Suppressor macrophage treated with lipopolysaccharide for 1 hour (primary cell): ENCODE measurements at regions not wholly inside any gene's neighbourhood (a gene's known extent, or its start where the extent isn't known, plus 50 kb on each side); places are given as distances from the start of the nearest gene placed in this dataset.
A peak's percentile ranks its signal among the peaks of the same experiment; 100 is the strongest.

Experiments used
- DNase-seq, 3 donors: peaks; one replicate each; pipeline ENCODE4 v3.0.0-alpha.2; 2020 to 2022

DNA sequence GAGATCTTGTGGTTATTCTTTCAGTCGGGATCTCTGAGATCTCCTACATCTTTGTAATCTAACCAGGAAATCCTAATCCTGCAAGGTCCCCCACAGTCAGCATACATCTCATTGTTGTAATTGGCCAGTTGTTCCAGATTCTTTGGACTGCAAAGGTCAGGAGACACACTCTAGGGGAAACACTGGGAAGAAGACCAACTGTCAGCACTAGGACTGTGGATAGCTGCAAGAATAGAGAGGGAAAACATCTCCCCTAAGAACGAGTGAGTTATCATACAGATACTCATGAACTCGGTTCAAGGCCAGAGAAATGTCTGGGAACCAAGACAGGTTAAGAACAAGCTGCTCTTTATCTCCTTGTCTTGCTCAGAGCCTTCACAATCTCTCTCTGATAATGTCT lies 217.9 kb upstream of the TMPO start:
- no peak for DNase-seq

DNA sequence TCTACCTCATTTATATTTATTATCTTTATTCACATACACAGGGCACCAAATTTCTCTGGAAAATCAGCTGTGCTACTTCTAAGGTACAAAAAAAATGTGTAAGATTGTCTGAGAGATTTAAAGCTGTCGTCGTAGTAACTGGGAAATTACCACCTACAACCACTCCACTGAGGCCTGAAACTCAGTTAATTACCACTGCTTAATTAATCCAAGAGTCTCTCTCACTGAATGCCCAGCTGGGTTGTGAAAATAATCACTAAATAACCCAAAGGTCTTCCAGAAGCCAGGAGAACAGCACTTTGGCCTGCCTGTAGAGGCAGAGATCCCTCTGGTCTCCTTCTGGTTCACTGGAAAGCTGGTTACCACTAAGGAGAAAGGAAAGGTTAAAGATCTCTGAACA lies 207.2 kb upstream of the TMPO start:
- DNase-seq, result no peak

DNA sequence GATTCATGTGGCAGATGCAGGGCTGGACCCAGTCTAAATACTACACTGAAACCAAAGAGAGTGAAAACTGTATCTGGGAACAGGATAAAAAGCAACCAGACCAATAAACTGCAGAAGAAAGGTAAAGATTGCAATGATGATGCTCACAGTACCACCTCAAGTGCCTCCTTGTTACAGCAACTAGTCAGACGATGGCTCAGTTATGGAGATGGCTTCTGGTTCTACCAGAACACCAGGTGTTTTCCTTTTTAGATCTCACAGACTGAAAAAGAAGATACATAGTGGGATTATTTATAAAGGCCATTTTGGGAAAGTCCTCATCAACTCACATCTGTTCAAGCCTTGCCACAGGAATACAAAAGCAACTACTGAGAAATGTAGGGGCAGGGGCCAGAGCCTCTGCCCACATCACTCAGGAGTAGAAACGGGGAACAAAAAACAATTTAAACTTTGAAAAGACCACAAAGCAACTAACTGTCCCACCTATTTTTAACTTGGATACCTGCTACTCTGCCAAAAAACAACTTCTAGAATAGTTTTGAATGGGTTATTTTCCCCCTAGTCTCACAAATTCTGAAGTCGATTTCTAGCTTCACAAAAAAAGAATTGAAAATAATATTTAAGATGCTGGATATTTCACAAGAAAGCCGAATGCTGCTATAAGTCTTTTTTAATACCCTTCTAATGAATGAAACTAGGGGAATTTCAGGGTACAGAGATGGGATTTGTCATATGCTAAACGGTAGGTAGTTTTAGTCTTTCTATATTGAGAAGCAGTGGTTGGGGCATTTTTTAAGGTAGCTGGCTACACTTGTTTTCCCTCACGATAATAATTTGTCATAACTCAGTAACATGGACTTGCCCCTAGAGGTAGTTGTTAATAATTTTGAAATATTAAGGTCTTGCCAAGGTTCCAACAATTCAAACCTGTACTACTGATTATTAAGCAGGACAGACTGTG lies 197.2 kb upstream of the TMPO start:
- DNase-seq, result no peak

DNA sequence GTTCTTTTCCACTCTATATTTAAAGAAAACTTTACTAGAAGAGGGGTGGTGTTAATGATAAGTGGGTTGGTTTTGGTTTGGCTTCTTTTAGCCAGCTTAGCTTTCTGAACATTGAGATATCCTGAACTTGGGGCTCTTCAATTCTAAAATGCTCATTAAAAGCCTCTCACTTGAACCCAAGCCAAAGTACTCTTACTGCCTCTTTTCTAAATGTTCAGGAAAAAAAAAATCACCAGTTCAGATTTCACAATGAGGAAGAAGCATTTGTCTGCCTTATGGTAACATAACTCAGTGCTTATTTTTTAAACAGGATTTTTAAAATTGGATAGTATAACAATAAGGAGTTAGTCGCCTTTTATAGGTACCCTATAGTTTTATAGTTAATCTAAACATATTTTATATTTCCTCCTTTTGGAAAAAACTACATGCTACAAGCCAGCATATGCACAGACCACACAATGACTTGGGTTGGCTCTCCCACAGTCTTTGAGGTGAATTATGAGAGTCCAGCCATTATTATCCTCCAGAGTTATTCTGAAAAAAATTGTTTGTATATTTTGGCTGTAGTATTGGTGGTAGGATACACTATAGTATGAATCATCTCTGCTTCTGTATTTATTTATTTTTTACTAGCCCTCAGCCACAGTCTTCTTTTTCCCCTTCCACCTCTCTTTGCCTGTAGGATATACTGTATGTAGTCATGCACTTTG lies 195.5 kb upstream of the TMPO start:
- no peak for DNase-seq

DNA sequence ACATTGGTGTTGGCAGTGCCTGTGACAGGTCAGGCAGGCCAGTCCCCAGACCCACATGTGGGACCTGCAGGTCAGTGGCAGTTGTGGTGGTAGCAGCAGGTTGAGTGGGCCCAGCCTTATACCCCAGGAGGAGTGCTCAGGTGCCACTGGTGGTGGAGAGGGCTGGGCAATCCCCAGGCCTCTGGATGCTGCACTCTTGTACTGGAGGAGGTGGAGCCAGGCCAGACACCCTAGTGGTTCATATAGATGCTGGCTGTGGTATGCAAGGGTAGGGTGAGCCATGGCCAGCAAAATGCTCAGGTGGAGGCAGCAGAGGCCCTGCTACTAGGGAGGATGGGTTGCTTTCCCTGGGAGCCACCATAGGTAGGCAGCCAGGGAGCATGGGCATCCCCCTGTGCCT lies 190.4 kb upstream of the TMPO start:
- DNase-seq, result no peak

DNA sequence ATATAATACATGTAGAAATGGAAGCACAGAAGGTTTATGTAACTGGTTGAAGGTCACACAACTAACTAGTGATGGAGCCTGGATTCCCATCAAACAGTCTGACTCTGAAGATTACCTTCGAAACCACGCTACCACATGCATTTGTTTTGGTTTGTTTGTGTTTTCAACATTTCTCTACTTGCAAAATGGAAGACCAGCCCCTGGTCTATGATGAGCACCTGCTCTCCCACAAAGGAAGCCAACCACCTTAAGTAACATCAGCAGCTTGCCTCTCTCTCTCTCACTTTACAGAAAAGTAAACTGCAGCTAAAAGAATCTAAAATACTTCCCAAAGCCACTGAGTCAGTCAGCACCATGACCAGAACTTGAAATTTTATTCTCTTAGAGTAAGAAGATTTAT lies 186.9 kb upstream of the TMPO start:
- DNase-seq, result no peak

GRCh38 chr12:98329589-98329988 lies 185.8 kb upstream of the TMPO start:
- DNase-seq, result no peak

GRCh38 chr12:98332642-98333041 lies 182.7 kb upstream of the TMPO start:
- DNase-seq, result no peak

DNA sequence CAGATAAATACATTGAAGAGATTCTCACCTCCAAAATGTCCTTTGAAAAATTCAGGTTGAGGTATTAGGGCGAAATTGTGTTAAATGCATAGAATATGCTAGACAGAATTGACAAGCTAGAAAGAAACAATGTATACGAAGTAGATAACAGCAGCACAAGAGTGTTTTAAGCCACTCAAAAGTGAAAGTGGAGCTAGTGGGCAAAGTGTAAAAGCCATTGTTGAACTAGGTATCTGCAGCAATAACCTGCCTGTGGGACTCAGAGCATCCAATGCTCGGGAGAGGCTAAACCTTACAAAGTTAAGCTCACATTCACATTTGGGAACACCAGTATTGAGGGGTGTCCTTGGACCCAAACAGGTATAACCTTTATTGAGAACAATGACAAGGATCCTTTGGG lies 180.6 kb upstream of the TMPO start:
- DNase-seq, result no peak

GRCh38 chr12:98341026-98341425 lies 174.4 kb upstream of the TMPO start:
- DNase-seq, result no peak

- DNase-seq, result no peak
These were observed 173.7 kb upstream of the TMPO start for GRCh38 chr12:98341732-98342131.

DNA sequence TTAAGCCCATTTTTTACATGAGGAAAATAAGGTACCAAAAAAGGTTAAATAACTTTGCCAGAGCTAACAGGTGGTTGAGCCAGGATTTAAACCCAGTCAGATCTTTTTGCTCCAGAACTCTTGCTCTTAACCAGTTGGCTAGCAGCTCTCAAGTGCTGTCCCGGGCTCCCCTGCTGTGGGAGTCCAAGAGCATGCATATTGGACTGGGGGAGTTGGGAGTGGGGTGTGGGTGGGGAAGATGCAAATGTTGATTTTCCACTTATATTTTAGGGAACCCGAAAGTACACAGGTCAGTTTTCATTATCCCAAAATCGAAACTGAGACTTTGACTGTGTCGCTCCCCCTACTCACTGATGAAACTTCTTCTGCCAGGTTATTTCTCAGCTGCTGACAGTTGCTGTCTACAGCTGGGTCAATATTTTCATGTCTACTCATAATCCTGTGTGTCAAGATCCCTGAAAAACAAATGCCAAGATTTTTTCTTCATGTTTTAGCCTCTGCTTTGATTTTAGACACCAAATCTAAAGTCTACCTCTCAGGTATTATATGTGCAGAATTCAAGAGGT lies 172.3 kb upstream of the TMPO start:
- no peak for DNase-seq

DNA sequence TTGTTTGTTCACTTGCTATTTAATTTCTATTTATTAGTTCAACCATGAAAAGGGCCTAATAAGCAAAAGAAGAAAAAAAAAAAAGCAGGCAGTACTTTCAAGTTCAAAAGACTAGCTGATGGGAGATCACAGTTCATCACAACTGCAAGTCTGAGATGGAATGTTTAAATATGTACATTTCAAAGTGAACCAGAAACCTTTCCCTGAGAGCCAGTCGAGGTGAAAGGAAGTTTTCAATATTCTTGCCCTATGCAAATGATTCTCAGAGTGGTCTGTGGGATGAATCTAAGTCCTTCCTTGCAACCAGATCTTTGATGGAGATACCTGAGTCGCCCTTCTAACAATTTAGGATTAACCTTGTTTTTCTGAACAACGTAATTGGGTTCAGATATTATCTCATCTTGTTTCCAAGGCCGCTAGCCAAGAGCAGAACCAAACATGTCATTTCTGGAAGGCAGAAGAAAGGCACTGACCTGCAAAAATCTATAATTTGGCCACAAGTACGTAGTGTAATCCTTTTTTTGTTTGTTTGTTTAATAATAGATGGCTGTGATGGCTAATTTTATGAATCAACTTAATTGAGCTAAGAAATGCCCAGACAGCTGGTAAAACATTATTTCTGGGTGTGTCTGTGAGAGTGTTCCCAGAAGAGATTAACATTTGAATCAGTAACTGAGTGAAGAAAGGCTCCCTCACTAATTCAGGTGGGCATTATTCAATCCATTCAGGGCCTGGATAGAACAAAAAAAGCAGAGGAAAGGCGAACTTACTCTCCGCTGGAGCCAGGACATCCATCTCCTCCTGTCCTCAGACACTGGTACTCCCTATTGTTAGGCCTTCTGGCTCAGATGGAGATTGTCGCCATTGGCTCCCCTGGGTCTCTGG lies 171.1 kb upstream of the TMPO start:
- DNase-seq, result no peak

DNA sequence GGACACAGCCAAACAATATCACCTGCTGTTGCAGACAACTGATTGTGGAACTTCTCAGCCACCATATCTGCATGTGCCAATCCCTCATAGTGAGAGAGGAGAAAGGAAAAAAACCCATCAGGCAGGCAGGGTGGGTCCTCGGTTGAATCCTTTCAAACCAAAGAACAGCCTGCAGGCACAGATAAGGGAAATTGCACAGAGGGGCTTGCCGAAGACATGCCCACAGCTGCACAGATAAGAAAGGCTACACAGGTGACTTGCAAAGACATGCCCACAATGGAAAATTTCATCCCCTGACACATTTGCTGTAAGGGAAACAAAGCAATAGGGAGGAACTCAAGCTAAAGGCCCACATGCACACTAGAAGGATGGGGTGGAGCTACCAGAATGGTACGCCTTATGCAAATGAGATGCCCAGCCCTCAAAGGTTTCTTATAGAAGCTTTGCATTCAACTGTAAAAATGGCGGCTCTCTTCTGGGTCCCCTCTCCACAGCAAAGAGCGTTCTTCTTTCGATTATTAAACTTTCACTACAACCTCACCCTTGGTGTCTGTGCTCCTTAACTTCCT lies 170.0 kb upstream of the TMPO start:
- DNase-seq, result no peak

DNA sequence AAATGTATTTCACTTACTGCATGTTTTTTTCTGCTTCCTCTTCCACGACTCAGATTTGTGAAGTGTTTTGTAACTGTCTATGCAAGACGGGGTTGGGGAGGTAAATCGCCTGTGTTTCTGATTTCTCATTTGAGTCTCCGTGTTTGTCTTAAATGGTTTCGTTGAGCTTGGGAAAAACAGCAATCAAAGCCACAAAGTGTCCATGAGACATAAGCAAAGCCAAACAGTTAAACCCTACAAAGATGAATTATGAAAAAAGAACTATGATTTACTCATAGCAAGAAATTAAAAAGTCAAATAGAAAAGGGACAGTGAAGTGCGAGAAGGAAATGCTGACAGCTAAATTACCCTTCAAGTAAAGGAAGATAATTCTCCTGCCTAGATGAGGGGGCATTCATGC lies 164.3 kb upstream of the TMPO start:
- DNase-seq, result no peak

GRCh38 chr12:98351784-98352183 lies 163.6 kb upstream of the TMPO start:
- DNase-seq, result no peak

DNA sequence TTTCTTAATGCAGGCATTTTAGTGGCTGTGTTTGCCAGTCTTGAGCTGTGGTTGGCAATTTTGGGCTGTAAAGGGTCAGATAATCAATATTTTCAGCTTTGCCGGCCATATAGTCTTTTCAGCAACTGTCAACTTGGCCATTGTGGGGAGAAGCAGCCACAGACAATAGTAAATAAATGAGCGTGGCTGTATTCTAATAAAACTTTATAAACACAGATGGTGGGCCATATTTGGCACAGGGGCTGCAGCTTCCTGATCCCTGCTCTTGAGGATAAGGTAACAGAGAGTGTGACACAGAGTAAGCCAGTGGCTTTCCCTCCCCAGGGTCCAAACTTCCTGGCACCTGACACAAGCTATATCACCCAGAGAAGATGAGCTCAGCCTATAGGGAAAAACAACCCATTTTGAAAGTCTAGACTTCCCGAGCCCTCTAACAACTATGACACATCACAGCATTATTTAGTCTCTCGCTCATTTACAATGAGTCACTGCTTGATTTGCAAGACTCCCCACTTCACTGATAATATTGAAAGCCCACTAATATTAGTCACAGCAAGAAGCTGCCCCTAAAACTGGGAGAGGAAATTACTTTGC lies 163.1 kb upstream of the TMPO start:
- peak; percentile 47 to 80 (median 56) for DNase-seq

DNA sequence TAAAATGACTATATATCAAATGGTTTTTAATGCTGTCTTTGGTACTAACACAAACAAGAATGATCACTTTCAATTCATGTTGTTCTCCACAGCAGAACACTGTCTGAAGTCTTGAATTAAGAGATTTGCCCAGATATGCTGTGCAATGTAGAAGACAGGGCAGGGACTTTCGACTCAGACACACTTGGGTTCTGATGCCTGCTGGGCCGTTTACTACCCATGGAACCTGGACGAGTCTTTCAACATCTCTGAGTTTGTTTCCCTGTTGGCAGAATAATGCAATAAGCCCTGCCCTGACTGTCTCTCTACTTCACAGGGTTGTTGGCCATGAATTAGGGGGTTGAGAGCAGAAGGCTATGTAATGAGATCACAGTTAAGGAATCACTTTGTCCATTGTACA lies 162.6 kb upstream of the TMPO start:
- no peak for DNase-seq

DNA sequence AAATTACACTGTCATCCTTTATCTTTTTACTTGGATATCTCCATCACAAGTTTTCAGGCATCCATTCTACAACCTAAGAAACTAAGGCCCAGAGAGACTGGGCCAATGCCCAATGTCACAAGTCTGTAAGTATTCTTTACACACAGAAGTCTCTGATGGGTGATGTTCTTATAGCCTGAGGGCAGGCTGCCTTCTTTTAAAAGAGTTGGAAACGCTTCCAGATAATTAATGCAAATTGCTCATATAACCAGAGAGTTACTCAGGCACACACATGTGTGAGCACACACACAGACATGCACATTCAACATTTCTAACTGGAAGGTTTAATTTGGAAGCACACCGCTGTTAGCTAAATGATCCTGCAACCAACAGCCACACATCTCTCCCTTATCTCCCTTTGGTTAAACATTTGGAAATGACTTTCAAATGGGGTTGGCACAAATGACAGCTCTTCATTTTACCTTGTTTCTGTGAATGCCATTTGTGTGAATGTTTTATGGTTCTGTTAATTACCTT lies 160.8 kb upstream of the TMPO start:
- no peak for DNase-seq

DNA sequence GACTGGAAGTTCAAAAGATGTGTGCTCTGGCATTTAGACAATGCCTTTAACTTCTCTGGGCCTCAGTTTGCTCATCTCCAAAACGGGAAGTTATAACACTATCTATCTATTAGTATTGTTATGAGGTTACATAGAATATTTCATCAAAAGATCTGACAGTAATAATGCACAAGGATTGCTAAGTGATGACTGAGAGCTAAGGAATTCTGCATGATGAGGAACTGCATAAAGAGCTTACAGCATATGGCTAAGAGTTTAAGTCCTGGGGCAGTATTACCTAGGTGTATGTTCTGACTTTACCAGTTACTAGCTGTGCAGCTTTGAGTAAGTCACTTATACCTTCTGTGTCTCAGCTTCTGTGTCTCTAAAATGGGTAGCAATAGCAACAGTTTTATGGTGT lies 160.1 kb upstream of the TMPO start:
- no peak for DNase-seq

GRCh38 chr12:98355933-98356332 lies 159.5 kb upstream of the TMPO start:
- DNase-seq, result no peak

DNA sequence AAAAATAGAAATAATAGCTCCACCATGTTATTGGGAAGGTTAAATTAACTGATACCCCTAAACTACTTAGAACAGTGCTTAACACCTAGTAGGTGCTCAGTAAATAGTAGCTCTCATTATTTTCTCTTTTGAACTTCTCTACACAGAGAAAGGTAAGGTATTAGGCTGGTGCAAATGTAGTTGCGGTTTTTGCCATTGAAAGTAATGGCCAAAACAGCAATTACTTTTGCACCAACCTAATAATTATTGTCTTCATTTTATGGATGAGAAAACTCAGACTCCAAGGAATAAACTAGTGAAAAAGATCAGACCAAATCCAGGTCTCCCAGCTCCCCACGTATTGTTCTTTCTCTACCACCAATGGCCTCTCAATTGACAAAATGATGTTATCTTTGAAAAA lies 157.2 kb upstream of the TMPO start:
- DNase-seq, result no peak
